HG02943 (cell line): ENCODE measurements at regions not wholly inside any gene's neighbourhood (a gene's known extent, or its start where the extent isn't known, plus 50 kb on each side); places are given as distances from the start of the nearest gene placed in this dataset.

Experiments
- ATAC-seq: cut with Tn5 transposase; IDR thresholded peaks from one replicate; pipeline ENCODE4 v1.9.1; 2021; ENCODE audit warnings: mild to moderate bottlenecking, low read depth, moderate library complexity; ENCODE audit not compliant: unreplicated experiment

GRCh38 chr4:28921886-28922285 lies 1798.3 kb upstream of the PCDH7 start:
- no peak for ATAC-seq

DNA sequence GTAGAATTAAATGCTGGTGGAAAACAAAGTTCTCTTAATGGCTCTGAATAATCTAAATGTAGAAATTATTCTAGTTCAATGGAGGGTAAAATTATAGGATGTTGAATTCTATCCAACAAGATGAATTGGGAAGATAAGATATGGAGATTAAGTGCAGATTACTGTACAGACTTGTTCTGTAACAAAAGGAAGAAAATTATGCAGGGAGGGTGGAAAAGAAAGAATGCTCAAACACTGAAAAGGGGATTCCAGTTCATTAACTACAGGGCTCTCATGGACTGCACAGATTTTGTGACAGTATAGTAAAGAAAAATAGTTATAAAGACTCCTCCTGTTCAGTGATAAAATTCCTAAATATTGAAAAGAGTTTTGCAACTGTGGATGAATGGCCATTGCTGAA lies 1794.0 kb upstream of the PCDH7 start:
- no peak for ATAC-seq

DNA sequence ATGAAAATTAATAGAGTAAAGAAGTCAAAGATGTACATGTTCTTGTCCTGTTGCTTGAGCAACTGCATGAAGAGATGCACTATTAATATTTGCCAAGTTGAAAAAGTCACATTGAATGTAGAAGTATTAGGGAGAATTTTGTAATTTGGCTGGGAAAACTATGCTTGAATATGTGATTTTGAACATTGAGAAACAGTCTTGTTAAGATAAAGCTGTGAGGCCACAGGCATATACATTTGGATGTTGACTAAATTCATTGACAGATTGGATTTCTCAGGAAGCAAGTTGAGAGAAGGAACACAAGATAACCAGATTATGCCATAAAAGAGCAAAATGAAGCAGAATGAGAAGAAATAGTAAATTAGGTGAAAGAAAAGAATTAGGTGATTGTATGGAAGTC lies 1777.5 kb upstream of the PCDH7 start:
- ATAC-seq: no peak

DNA sequence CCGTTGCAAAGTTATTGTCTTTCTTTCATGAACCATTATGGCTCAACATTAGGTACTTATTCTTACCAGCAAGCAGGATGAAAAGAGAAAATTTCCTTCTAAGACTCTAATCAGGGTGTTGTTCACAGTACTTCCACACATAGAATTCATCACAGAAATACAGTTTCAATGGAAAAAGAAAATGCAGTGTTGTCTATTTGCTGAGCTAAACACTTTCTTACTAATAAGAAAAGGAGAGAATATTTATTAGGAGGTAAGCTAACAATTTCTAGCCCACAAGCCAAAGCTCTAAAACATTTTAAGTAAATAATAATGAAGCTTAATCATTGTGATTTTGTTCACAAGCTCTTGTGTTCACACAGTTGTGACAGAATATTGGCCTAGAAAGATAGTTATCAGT lies 1772.8 kb upstream of the PCDH7 start:
- no peak for ATAC-seq

DNA sequence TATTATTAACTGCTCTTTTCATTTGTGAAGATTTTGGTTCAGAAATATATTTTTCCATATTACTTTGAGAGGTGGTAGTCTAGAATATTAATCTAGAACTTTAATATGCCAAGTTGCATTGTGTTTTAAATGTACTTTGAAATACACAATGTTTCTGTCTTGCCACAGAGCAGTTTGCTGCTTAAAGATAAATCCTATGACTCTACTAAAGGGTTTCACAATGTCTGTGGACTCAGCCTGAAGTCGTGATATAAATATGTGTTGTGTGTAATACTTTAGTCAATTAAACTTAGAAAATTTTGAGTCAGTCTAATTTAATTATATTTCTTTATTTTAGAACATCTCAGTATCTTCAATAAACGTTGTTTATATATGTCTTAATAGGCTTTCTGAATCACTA lies 1771.7 kb upstream of the PCDH7 start:
- no peak for ATAC-seq

DNA sequence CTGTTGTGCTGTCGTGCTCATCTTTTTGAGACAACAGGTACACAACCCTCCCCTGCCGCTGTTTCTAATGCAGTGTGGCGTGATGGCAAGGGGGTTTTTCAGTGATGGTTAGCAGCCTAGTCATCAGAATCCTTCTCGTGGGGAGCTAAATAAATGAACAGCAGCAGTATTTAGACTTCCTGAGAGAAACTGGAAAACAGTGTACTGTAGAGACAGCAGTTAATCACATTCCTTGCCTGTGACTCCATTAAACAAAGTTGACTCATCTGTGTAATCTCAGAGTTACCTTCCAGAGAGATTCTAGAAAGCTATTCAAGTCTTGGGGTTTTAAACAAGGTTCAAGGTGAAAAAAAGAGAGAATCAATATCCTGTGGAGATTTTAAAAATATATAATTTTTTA lies 1753.2 kb upstream of the PCDH7 start:
- ATAC-seq: no peak

GRCh38 chr4:28973587-28974350 lies 1746.4 kb upstream of the PCDH7 start:
- no peak for ATAC-seq

DNA sequence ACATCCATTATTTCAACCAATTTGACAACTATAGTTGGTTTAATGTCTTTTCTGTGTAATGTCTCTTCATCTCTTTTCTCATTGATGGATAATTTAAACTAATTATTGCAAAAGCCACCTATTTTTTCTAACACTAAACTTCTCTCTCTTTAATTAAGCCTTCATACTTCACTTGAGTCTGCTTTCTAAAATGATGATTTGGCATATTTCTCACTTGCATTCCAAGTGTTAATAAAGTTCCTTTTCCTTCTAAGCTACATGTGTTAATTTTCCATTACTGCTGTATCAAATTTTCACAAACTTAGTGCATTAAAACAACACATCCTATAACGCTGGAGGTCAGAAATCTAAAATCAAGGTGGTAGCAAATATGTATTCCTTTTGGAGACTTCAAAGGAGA lies 1743.8 kb upstream of the PCDH7 start:
- no peak for ATAC-seq

- ATAC-seq: no peak
Observed at GRCh38 chr4:29002151-29002550, 1718.0 kb upstream of the PCDH7 start.

GRCh38 chr4:29005838-29006237 lies 1714.3 kb upstream of the PCDH7 start:
- ATAC-seq: no peak

- no peak for ATAC-seq
Observed at GRCh38 chr4:29009908-29010307, 1710.3 kb upstream of the PCDH7 start.

GRCh38 chr4:29013341-29013740 lies 1706.8 kb upstream of the PCDH7 start:
- ATAC-seq: no peak

GRCh38 chr4:29014555-29014954 lies 1705.6 kb upstream of the PCDH7 start:
- ATAC-seq: no peak

GRCh38 chr4:29033703-29034102 lies 1686.5 kb upstream of the PCDH7 start:
- no peak for ATAC-seq

DNA sequence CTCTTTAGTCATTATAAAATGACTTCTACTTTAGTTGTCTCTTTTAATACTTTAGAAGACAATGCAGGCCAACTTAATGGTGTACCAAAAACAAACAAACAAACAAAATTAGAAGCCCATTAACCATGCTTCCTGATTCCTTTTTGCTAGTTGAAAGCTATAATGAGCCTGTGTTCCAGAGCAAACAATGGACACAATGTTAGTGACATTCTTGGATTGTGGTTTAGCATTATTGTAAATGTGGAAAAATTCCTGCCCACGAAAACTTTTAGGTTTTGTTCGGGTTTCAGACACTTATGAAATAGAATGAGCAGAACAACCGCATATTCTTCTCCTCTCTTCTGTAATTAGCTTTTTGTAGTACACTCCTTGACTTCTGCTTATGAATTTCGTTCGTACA lies 1682.7 kb upstream of the PCDH7 start:
- no peak for ATAC-seq

DNA sequence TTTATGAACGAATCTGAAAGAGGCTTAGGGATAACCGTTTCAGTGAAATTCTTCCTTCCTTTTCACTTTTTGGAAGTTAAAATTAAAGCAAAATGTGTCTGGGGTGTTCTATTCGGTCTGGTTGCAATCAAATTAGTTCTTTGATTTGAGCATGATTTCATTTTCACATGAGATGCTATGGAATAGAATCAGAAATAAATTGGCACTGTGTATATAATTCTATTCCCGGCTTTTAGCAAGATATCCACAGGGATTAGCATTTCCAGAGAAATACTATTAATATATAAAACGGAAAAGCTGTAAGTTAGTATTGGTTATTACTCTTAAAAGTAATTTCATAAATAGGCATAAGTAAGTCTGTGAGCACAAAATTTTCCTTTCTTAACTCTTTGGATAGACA lies 1676.8 kb upstream of the PCDH7 start:
- no peak for ATAC-seq

DNA sequence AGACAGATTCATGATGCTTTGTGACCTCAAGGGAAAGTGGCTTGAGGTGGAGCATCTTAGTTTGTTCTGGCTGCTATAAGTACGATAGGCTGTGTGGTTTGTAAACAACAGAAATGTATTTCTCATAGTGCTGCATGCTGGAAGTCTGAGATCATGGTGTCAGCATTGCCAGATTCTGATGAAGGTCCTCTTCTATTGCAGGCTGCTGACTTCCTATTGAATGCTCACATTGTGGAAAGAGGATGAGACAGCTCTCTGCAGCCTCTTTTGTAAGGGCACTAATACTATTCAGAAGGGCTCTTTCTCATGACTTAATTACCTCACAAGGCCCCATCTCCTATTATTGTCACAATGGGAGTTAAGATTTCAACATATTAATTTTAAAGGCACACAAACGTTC lies 1674.0 kb upstream of the PCDH7 start:
- ATAC-seq: no peak

- ATAC-seq: no peak
Observed at GRCh38 chr4:29046781-29047180, 1673.4 kb upstream of the PCDH7 start.

GRCh38 chr4:29047341-29048041 lies 1672.7 kb upstream of the PCDH7 start:
- ATAC-seq: no peak

DNA sequence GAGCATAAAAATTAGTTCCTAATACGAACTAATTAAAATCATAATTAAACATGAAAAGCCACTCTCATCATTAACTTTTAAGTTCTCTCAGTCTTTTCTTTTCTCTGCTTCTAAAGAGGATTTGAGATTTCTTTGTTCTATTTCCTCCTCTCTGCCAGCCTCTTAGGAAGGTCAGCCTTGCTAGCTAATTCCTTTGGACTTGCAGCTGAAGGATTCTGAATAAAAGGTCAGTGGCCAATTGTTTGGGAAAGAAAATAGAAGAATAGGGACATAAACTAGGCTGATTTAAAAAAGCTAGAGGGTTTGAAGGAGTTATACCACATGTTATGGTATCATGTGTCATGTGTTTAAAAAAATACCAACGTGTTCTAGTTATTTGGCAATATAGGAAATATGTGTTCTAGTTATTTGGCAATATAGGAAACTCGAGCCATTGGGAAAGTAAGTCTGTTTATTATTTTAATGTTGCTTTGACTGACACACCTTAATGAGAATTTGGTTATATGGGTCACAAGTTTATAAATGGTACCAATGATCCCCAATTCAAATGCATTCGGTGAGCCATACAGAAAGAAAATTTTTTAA lies 1668.7 kb upstream of the PCDH7 start:
- no peak for ATAC-seq

GRCh38 chr4:29052266-29052665 lies 1667.9 kb upstream of the PCDH7 start:
- no peak for ATAC-seq

DNA sequence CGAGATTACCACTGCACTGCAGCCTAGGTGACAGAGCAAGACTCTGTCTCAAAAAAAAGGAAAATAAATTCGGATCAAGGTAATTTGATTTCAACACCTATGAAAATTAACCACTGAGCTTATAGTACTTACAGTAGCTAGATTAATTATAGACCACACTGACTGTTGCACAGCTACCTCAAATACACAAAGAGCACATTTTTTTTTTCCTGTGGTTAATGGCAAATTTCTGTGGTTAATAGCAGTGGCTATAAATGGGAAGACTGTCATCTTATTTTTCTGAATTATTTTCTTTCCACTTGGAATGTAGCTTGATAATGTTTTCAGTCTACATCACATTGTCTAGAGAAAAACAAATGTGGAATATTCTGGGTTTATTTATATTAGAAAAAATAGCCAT lies 1661.6 kb upstream of the PCDH7 start:
- ATAC-seq: no peak
